Osteoblast (primary cell): ENCODE measurements at regions not wholly inside any gene's neighbourhood (a gene's known extent, or its start where the extent isn't known, plus 50 kb on each side); places are given as distances from the start of the nearest gene placed in this dataset.
A peak's percentile ranks its signal among the peaks of the same experiment; 100 is the strongest.

Experiments used
- DNase-seq: peaks from one replicate; pipeline ENCODE4 v3.0.0; 2011; ENCODE audit warnings: low spot score, mixed read lengths; ENCODE audit not compliant: insufficient read length; ENCODE audit errors: missing footprints
- H2AFZ ChIP-seq: 2 replicates; pipeline ENCODE4 v1.6.0; 2011; ENCODE audit warnings: mild to moderate bottlenecking, low read length
- H3K27ac ChIP-seq: 2 replicates; pipeline ENCODE4 v1.5.1; 2011; ENCODE audit warnings: mild to moderate bottlenecking, low read depth, low read length, moderate library complexity
- H3K27me3 ChIP-seq: 2 replicates; pipeline ENCODE4 v1.6.0; 2012; ENCODE audit warnings: mild to moderate bottlenecking, control low read depth, inconsistent platforms, low read length, moderate library complexity; ENCODE audit not compliant: insufficient read depth
- H3K36me3 ChIP-seq: 2 replicates; pipeline ENCODE4 v1.5.1; 2011; ENCODE audit warnings: mild to moderate bottlenecking, low read length, control low read depth, moderate library complexity; ENCODE audit not compliant: insufficient read depth
- H3K4me1 ChIP-seq: 2 replicates; pipeline ENCODE4 v1.5.1; 2011; ENCODE audit warnings: mild to moderate bottlenecking, low read length, control low read depth, moderate library complexity; ENCODE audit not compliant: insufficient read depth
- H3K4me2 ChIP-seq: 2 replicates; pipeline ENCODE4 v1.6.0; 2011; ENCODE audit warnings: mild to moderate bottlenecking, low read length; ENCODE audit not compliant: insufficient read depth
- H3K4me3 ChIP-seq: fragments of 200-600 bp; sonication (generic); 3 replicates; pipeline ENCODE4 v1.5.1; 2012; ENCODE audit warnings: mild to moderate bottlenecking, low read length, inconsistent platforms; ENCODE audit not compliant: insufficient read depth
- H3K79me2 ChIP-seq: 2 replicates; pipeline ENCODE4 v1.6.0; 2012; ENCODE audit warnings: mild to moderate bottlenecking, low read length, control low read depth, inconsistent platforms; ENCODE audit not compliant: insufficient read depth
- H3K9me3 ChIP-seq: 2 replicates; pipeline ENCODE4 v1.5.1; 2011; ENCODE audit warnings: low read depth, low read length, control low read depth
- H4K20me1 ChIP-seq: 2 replicates; pipeline ENCODE4 v1.6.0; 2012; ENCODE audit warnings: mild to moderate bottlenecking, low read length, control low read depth; ENCODE audit not compliant: insufficient read depth
- TF ChIP-seq, protein P1 (sequence below): IDR thresholded peaks from 2 replicates; pipeline ENCODE4 v1.5.1; 2011; ENCODE audit warnings: mild to moderate bottlenecking, low read depth, low read length, moderate library complexity; ENCODE audit errors: extremely low read depth

GRCh38 chr2:9780368-9781130 lies 62.7 kb upstream of the TAF1B start:
- H3K79me2 ChIP-seq, result no peaks in the 10 kb centered on the region
- no peak for DNase-seq

DNA sequence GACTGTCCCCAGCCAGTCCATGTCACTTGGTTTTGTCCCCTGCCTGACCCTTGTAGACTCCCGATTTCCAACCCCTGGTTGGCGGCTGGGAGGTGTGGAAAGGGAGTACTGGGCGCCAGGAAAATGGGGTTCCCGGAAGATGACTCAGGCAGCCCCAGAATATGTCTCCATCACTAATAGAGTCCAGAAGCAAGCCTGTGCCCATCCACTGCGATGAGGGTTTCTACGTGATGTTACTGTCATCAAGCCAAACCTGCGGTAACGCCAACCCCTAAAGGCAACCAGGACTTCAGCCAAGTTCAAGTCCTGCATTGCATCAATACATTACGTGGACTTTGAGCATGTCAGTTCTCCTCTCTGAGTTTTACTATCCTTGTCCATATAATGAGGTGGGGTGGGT lies 62.0 kb upstream of the TAF1B start:
- no peak overlapping the region for H3K27ac ChIP-seq
- H3K4me1 ChIP-seq, result no peaks in the 10 kb centered on the region
- TF ChIP-seq, protein P1, sequence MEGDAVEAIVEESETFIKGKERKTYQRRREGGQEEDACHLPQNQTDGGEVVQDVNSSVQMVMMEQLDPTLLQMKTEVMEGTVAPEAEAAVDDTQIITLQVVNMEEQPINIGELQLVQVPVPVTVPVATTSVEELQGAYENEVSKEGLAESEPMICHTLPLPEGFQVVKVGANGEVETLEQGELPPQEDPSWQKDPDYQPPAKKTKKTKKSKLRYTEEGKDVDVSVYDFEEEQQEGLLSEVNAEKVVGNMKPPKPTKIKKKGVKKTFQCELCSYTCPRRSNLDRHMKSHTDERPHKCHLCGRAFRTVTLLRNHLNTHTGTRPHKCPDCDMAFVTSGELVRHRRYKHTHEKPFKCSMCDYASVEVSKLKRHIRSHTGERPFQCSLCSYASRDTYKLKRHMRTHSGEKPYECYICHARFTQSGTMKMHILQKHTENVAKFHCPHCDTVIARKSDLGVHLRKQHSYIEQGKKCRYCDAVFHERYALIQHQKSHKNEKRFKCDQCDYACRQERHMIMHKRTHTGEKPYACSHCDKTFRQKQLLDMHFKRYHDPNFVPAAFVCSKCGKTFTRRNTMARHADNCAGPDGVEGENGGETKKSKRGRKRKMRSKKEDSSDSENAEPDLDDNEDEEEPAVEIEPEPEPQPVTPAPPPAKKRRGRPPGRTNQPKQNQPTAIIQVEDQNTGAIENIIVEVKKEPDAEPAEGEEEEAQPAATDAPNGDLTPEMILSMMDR, result no peak
- no peaks in the 10 kb centered on the region for H3K79me2 ChIP-seq
- H3K4me3 ChIP-seq, result no peak overlapping the region
- H3K4me2 ChIP-seq, result no peak overlapping the region
- no peak overlapping the region for H2AFZ ChIP-seq
- H3K27me3 ChIP-seq, result no peaks in the 10 kb centered on the region
- no peak for DNase-seq
- no peaks in the 10 kb centered on the region for H3K36me3 ChIP-seq
- no peaks in the 10 kb centered on the region for H3K9me3 ChIP-seq
- no peaks in the 10 kb centered on the region for H4K20me1 ChIP-seq

More at GRCh38 chr2:9780368-9781130, 62.7 kb upstream of the TAF1B start:
- no peaks in the 10 kb centered on the region for H3K36me3 ChIP-seq
- no peak overlapping the region for H3K27ac ChIP-seq
- H3K9me3 ChIP-seq, result no peaks in the 10 kb centered on the region
- H3K4me3 ChIP-seq, result no peak overlapping the region
- H2AFZ ChIP-seq, result no peak overlapping the region
- H3K4me2 ChIP-seq, result no peak overlapping the region
- H3K27me3 ChIP-seq, result no peaks in the 10 kb centered on the region
- no peaks in the 10 kb centered on the region for H4K20me1 ChIP-seq
- TF ChIP-seq, protein P1, result no peak
- H3K4me1 ChIP-seq, result no peaks in the 10 kb centered on the region

GRCh38 chr2:9782197-9782719 lies 61.0 kb upstream of the TAF1B start:
- no peak overlapping the region for H3K4me3 ChIP-seq
- H4K20me1 ChIP-seq, result no peaks in the 10 kb centered on the region
- no peaks in the 10 kb centered on the region for H3K4me1 ChIP-seq
- no peaks in the 10 kb centered on the region for H3K36me3 ChIP-seq
- H3K4me2 ChIP-seq, result no peak overlapping the region
- H3K79me2 ChIP-seq, result no peaks in the 10 kb centered on the region
- DNase-seq, result no peak
- H3K27me3 ChIP-seq, result no peaks in the 10 kb centered on the region
- H2AFZ ChIP-seq, result no peak overlapping the region
- no peaks in the 10 kb centered on the region for H3K9me3 ChIP-seq
- no peak overlapping the region for H3K27ac ChIP-seq
- TF ChIP-seq, protein P1, result no peak

- Histone ChIP-seq H3K4me3 (no peak overlapping the region), H3K27ac (no peak overlapping the region), H3K4me1 (no peaks in the 10 kb centered on the region), H3K36me3 (no peaks in the 10 kb centered on the region), H3K27me3 (no peaks in the 10 kb centered on the region), H2AFZ (no peak overlapping the region), H3K79me2 (no peaks in the 10 kb centered on the region), H3K9me3 (peaks cover 4% of the 10 kb centered on the region), H4K20me1 (no peaks in the 10 kb centered on the region), H3K4me2 (no peak overlapping the region)
- TF ChIP-seq, protein P1, result no peak
- DNase-seq, result peak; percentile 52
These were observed 53.9 kb upstream of the TAF1B start for GRCh38 chr2:9789371-9789770.
